HepG2 (cell line): ENCODE measurements at regions not wholly inside any gene's neighbourhood (a gene's known extent, or its start where the extent isn't known, plus 50 kb on each side); places are given as distances from the start of the nearest gene placed in this dataset.

Source experiments
- ATF4 ChIP-seq, 2 experiments: fragments of 450-650 bp in 1 of 2; sonication (generic) in 1 of 2; formaldehyde crosslinking; IDR thresholded peaks; 2 replicates each; pipeline versions ENCODE4 v1.5.0 to v1.8.0; 2020 to 2022; ENCODE audit warnings: mild to moderate bottlenecking in 1 of 2, missing genetic modification reagents in 1 of 2
- CREB1 ChIP-seq, 2 experiments: fragments of 450-650 bp in 1 of 2; IDR thresholded peaks; 2 replicates each; pipeline ENCODE4 v1.6.1; 2016 to 2017; ENCODE audit warnings: control low read depth in 1 of 2, mild to moderate bottlenecking in 1 of 2, missing compliant biosample characterization in 1 of 2, missing genetic modification characterization in 1 of 2
- CSRNP2 ChIP-seq: sonication (generic); formaldehyde crosslinking; conservative IDR thresholded peaks from 2 replicates; pipeline ENCODE4 v1.8.0; 2022; ENCODE audit warnings: low read depth, missing genetic modification reagents
- FOSL2 ChIP-seq: sonication (generic); formaldehyde crosslinking; IDR thresholded peaks from 2 replicates; pipeline ENCODE4 v1.4.0; 2020; ENCODE audit warnings: missing genetic modification reagents
- FOXA1 ChIP-seq, 2 experiments: fragments of 450-650 bp in 1 of 2; sonication (generic) in 1 of 2; formaldehyde crosslinking in 1 of 2; IDR thresholded peaks; 2 replicates each; pipeline versions ENCODE4 v1.4.0 to v1.6.1; 2016 to 2020; ENCODE audit warnings: missing genetic modification reagents in 1 of 2
- FOXA3 ChIP-seq: IDR thresholded peaks from 2 replicates; pipeline ENCODE4 v1.6.1; 2016; ENCODE audit warnings: missing genetic modification reagents, missing compliant biosample characterization
- HINFP ChIP-seq: sonication (generic); formaldehyde crosslinking; IDR thresholded peaks from 2 replicates; pipeline ENCODE4 v1.4.0; 2020; ENCODE audit warnings: low read depth, mild to moderate bottlenecking, missing genetic modification reagents
- HMG20A ChIP-seq: IDR thresholded peaks from 2 replicates; pipeline ENCODE4 v1.6.1; 2016; ENCODE audit warnings: borderline replicate concordance
- MZF1 ChIP-seq: sonication (generic); formaldehyde crosslinking; IDR thresholded peaks from 2 replicates; pipeline ENCODE4 v1.8.1; 2023; ENCODE audit warnings: mild to moderate bottlenecking, missing genetic modification reagents, borderline replicate concordance
- NCOR1 ChIP-seq: fragments of 200-600 bp; sonication (generic); IDR thresholded peaks from 2 replicates; pipeline ENCODE4 v1.7.0; 2017; ENCODE audit warnings: antibody characterized with exemption, low read length, borderline replicate concordance
- PRPF4 ChIP-seq: fragments of 200-400 bp; formaldehyde crosslinking; IDR thresholded peaks from 2 replicates; pipeline ENCODE4 v1.6.1; 2016; ENCODE audit warnings: low read length, low read depth; ENCODE audit not compliant: poor library complexity, severe bottlenecking
- SIX4 ChIP-seq: sonication (generic); formaldehyde crosslinking; IDR thresholded peaks from 2 replicates; pipeline ENCODE4 v1.4.0; 2020; ENCODE audit warnings: missing genetic modification reagents
- SOX6 ChIP-seq, 2 experiments: fragments of 450-650 bp in 1 of 2; sonication (generic) in 1 of 2; formaldehyde crosslinking in 1 of 2; IDR thresholded peaks; 2 replicates each; pipeline versions ENCODE4 v1.4.0 to v1.6.1; 2017 to 2020; ENCODE audit warnings: antibody characterized with exemption in 1 of 2, mild to moderate bottlenecking in 1 of 2, missing genetic modification reagents in 1 of 2
- ZBTB26 ChIP-seq: IDR thresholded peaks from 2 replicates; pipeline ENCODE4 v1.6.1; 2016; ENCODE audit warnings: missing compliant biosample characterization, missing genetic modification reagents, borderline replicate concordance
- ZNF12 ChIP-seq: sonication (generic); formaldehyde crosslinking; IDR thresholded peaks from 2 replicates; pipeline ENCODE4 v1.5.0; 2020; ENCODE audit warnings: missing genetic modification reagents
- ZNF350 ChIP-seq: sonication (generic); formaldehyde crosslinking; IDR thresholded peaks from 2 replicates; pipeline ENCODE4 v1.4.0; 2020; ENCODE audit warnings: mild to moderate bottlenecking, low read depth, missing genetic modification reagents, borderline replicate concordance
- ZNF605 ChIP-seq: sonication (generic); formaldehyde crosslinking; IDR thresholded peaks from 2 replicates; pipeline ENCODE4 v1.8.0; 2022; ENCODE audit warnings: mild to moderate bottlenecking, missing genetic modification reagents
- ZSCAN31 ChIP-seq: sonication (generic); formaldehyde crosslinking; IDR thresholded peaks from 2 replicates; pipeline ENCODE4 v1.5.0; 2020; ENCODE audit warnings: low read depth, mild to moderate bottlenecking, missing genetic modification reagents

- TF ChIP-seq CSRNP2 (CRISPR knock-in tag) (no peak), ZNF605 (CRISPR knock-in tag) (no peak), SIX4 (CRISPR knock-in tag) (no peak), HMG20A (0 out of 2 replicates have a peak, but pooled peaks have one; percentile 36), CREB1 (IDR thresholded peaks at IDR 0.05) (0 out of 2 replicates have a peak, but pooled peaks have one; percentile 27), CREB1 (CRISPR knock-in tag; IDR thresholded peaks at IDR 0.05) (no peak), ATF4 (CRISPR knock-in tag; IDR thresholded peaks at IDR 0.05) (peak in 1 of 2 experiments; percentile 95; a peak in 2 of 4 replicates), NCOR1 (no peak), ZBTB26 (CRISPR knock-in tag) (no peak), HINFP (CRISPR knock-in tag) (no peak), ZNF12 (CRISPR knock-in tag) (no peak), FOXA1 (IDR thresholded peaks at IDR 0.05) (no peak), FOXA1 (CRISPR knock-in tag; IDR thresholded peaks at IDR 0.05) (no peak), FOXA3 (CRISPR knock-in tag) (peak; percentile 39; the same call in 1 of the 2 replicates), FOSL2 (peak; percentile 90), ZSCAN31 (CRISPR knock-in tag) (no peak), ZNF350 (CRISPR knock-in tag) (no peak), PRPF4 (no peak), SOX6 (IDR thresholded peaks at IDR 0.05) (no peak), SOX6 (CRISPR knock-in tag; IDR thresholded peaks at IDR 0.05) (peak; percentile 33; the same call in 1 of the 2 replicates), MZF1 (no peak)
Observed at GRCh38 chr3:94928921-94929320, 866.1 kb downstream of the NSUN3 start (continued).
